HFF-Myc (cell line): ENCODE measurements at regions not wholly inside any gene's neighbourhood (a gene's known extent, or its start where the extent isn't known, plus 50 kb on each side); places are given as distances from the start of the nearest gene placed in this dataset.

Experiments used
- DNase-seq: peaks from one replicate; pipeline ENCODE4 v3.0.0-alpha.2; 2011; ENCODE audit warnings: low read depth; ENCODE audit errors: extremely low read depth
- H3K4me3 ChIP-seq: replicated peaks from 2 replicates; pipeline ENCODE4 v1.5.1; 2011; ENCODE audit warnings: low read depth, mild to moderate bottlenecking, control low read depth, low read length
- TF ChIP-seq, protein P1 (sequence below): IDR thresholded peaks from 2 replicates; pipeline ENCODE4 v1.5.1; 2012; ENCODE audit warnings: mild to moderate bottlenecking, low read depth, low read length, control low read depth; ENCODE audit errors: missing control alignments

- H3K4me3 ChIP-seq, result no peak overlapping the region
- TF ChIP-seq, protein P1, sequence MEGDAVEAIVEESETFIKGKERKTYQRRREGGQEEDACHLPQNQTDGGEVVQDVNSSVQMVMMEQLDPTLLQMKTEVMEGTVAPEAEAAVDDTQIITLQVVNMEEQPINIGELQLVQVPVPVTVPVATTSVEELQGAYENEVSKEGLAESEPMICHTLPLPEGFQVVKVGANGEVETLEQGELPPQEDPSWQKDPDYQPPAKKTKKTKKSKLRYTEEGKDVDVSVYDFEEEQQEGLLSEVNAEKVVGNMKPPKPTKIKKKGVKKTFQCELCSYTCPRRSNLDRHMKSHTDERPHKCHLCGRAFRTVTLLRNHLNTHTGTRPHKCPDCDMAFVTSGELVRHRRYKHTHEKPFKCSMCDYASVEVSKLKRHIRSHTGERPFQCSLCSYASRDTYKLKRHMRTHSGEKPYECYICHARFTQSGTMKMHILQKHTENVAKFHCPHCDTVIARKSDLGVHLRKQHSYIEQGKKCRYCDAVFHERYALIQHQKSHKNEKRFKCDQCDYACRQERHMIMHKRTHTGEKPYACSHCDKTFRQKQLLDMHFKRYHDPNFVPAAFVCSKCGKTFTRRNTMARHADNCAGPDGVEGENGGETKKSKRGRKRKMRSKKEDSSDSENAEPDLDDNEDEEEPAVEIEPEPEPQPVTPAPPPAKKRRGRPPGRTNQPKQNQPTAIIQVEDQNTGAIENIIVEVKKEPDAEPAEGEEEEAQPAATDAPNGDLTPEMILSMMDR, result no peak
- no peak for DNase-seq
These were observed 71.4 kb upstream of the GLS start for GRCh38 chr2:190809139-190809764.

DNA sequence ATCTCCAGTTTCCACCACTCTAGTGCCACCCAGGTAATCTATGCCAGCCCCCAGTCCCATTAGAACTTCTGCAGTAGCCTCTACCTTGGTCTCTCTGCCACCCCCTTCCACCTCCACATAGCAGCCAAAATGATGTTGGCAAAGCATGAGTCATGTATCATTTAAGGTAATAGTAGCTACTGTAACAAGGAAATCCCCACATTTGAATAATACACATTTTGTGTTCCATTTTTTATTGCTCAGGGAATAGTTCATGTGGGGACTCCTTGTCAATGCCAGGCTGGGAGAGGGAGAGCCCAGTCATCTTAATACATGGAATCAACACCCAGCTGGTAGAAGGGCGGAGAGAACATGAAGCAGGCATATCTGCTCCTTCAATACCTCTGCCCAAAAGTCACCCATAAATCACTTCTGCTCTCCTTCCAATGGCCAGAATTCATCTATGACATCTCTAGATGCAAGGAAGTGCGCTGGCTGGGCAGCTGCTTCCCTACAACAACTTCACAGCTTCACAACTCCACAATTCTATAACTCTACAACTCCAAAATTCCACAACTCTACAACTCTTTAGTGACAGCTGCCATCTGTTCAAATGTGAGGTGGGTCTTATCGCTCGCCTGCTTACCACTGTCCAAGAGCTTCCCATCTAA, 70.6 kb upstream of the GLS start:
- DNase-seq, result no peak
- TF ChIP-seq, protein P1, result no peak
- no peak overlapping the region for H3K4me3 ChIP-seq

GRCh38 chr2:190810981-190811587, 69.5 kb upstream of the GLS start:
- no peak overlapping the region for H3K4me3 ChIP-seq
- TF ChIP-seq, protein P1, result no peak
- no peak for DNase-seq

- DNase-seq, result no peak
- TF ChIP-seq, protein P1, result no peak
- H3K4me3 ChIP-seq, result no peak overlapping the region
These were observed 68.8 kb upstream of the GLS start for GRCh38 chr2:190811811-190812210.

GRCh38 chr2:190812506-190813294, 67.9 kb upstream of the GLS start:
- no peak for DNase-seq
- TF ChIP-seq, protein P1, result no peak
- no peak overlapping the region for H3K4me3 ChIP-seq

GRCh38 chr2:190815226-190815625, 65.4 kb upstream of the GLS start:
- no peak overlapping the region for H3K4me3 ChIP-seq
- DNase-seq, result no peak
- TF ChIP-seq, protein P1, result no peak
